DMS53 (cell line): ENCODE measurements at regions not wholly inside any gene's neighbourhood (a gene's known extent, or its start where the extent isn't known, plus 50 kb on each side); places are given as distances from the start of the nearest gene placed in this dataset.

Experiments
- DNase-seq: peaks from one replicate; lab custom pipeline; 2025; lab: John Stamatoyannopoulos, UW

- peak; percentile 78 for DNase-seq
These were observed 1650.5 kb upstream of the LRRTM3 start for GRCh38 chr10:65275296-65275695.

- DNase-seq = no peak
These were observed 1641.3 kb upstream of the LRRTM3 start for GRCh38 chr10:65284495-65285041.

- DNase-seq = peak; percentile 32
These were observed 1640.1 kb upstream of the LRRTM3 start for GRCh38 chr10:65285726-65286125.

GRCh38 chr10:65291286-65291685 lies 1634.5 kb upstream of the LRRTM3 start:
- DNase-seq = no peak

GRCh38 chr10:65292551-65292950 lies 1633.3 kb upstream of the LRRTM3 start:
- DNase-seq = no peak

GRCh38 chr10:65294329-65294728 lies 1631.5 kb upstream of the LRRTM3 start:
- no peak for DNase-seq

GRCh38 chr10:65301181-65301580 lies 1624.7 kb upstream of the LRRTM3 start:
- DNase-seq = no peak

GRCh38 chr10:65306201-65306600 lies 1619.6 kb upstream of the LRRTM3 start:
- DNase-seq = no peak

GRCh38 chr10:65312876-65313275 lies 1613.0 kb upstream of the LRRTM3 start:
- no peak for DNase-seq

GRCh38 chr10:65313406-65313805 lies 1612.4 kb upstream of the LRRTM3 start:
- DNase-seq = no peak

- no peak for DNase-seq
These were observed 1611.6 kb upstream of the LRRTM3 start for GRCh38 chr10:65314253-65314652.

- DNase-seq = no peak
These were observed 1606.3 kb upstream of the LRRTM3 start for GRCh38 chr10:65319493-65319892.

GRCh38 chr10:65320236-65321026 lies 1605.4 kb upstream of the LRRTM3 start:
- peak; percentile 9 for DNase-seq

GRCh38 chr10:65323802-65324201 lies 1602.0 kb upstream of the LRRTM3 start:
- no peak for DNase-seq

- no peak for DNase-seq
These were observed 1599.9 kb upstream of the LRRTM3 start for GRCh38 chr10:65325913-65326312.

GRCh38 chr10:65328486-65328885 lies 1597.3 kb upstream of the LRRTM3 start:
- DNase-seq = no peak

GRCh38 chr10:65335311-65335710 lies 1590.5 kb upstream of the LRRTM3 start:
- no peak for DNase-seq

GRCh38 chr10:65340340-65340739 lies 1585.5 kb upstream of the LRRTM3 start:
- DNase-seq = no peak

- DNase-seq = no peak
These were observed 1584.4 kb upstream of the LRRTM3 start for GRCh38 chr10:65341323-65341925.

- peak; percentile 23 for DNase-seq
These were observed 1583.6 kb upstream of the LRRTM3 start for GRCh38 chr10:65342245-65342644.

GRCh38 chr10:65346466-65346865 lies 1579.4 kb upstream of the LRRTM3 start:
- no peak for DNase-seq

GRCh38 chr10:65348637-65349036 lies 1577.2 kb upstream of the LRRTM3 start:
- DNase-seq = no peak

- no peak for DNase-seq
These were observed 1575.2 kb upstream of the LRRTM3 start for GRCh38 chr10:65350611-65351010.
